ENCODE measurements at regions not wholly inside any gene's neighbourhood (a gene's known extent, or its start where the extent isn't known, plus 50 kb on each side); places are given as distances from the start of the nearest gene placed in this dataset.

GRCh38 chr6:76788155-76788554 lies 675.1 kb downstream of the HTR1B start:
- TF ChIP-seq CTCF (conservative IDR thresholded peaks at IDR 0.05; ENCODE audit: low read length), result no peak
- TF ChIP-seq EZH2phosphoT487 (IDR thresholded peaks at IDR 0.05; ENCODE audit: borderline replicate concordance), result no peak
